ENCODE measurements at regions not wholly inside any gene's neighbourhood (a gene's known extent, or its start where the extent isn't known, plus 50 kb on each side); places are given as distances from the start of the nearest gene placed in this dataset.

GRCh38 chr9:86469476-86470250 lies 115.5 kb upstream of the TUT7 start:
- H3K9me2 ChIP-seq (replicated peaks; ENCODE audit: control insufficient read depth, low read length), result no peaks in the 10 kb centered on the region
- H3F3A ChIP-seq (ENCODE audit: control insufficient read depth, insufficient read depth), result no peaks in the 10 kb centered on the region
- H3K36me3 ChIP-seq (ENCODE audit: control insufficient read depth, low read length), result no peaks in the 10 kb centered on the region
- H3K4me2 ChIP-seq (ENCODE audit: low read length), result no peak overlapping the region
- TF ChIP-seq EZH2phosphoT487 (IDR thresholded peaks at IDR 0.05; ENCODE audit: borderline replicate concordance, low read length) (no peak), CTCF (IDR thresholded peaks at IDR 0.05; ENCODE audit: low read depth, low read length, poor library complexity, severe bottlenecking) (no peak)
- H3K4me1 ChIP-seq (ENCODE audit: control insufficient read depth, low read length), result no peaks in the 10 kb centered on the region
- no peak overlapping the region for H3K4me3 ChIP-seq (ENCODE audit: low read length)
- H3K9me3 ChIP-seq (ENCODE audit: control insufficient read depth, insufficient read depth, low read length), result no peaks in the 10 kb centered on the region
- no peak overlapping the region for H3K27ac ChIP-seq (ENCODE audit: low read depth, low read length)
- no peaks in the 10 kb centered on the region for H3K79me2 ChIP-seq (ENCODE audit: control insufficient read depth, low read length)
- H4K20me1 ChIP-seq (ENCODE audit: control insufficient read depth, insufficient read depth, low read depth, low read length), result no peaks in the 10 kb centered on the region
- no peaks in the 10 kb centered on the region for H3K27me3 ChIP-seq (ENCODE audit: control insufficient read depth, low read length)

GRCh38 chr9:86464242-86464641 lies 110.0 kb upstream of the TUT7 start:
- no peak overlapping the region for H3K4me3 ChIP-seq (ENCODE audit: low read length)

GRCh38 chr9:86460216-86461002 lies 106.2 kb upstream of the TUT7 start:
- H3K36me3 ChIP-seq (ENCODE audit: control insufficient read depth, low read length), result no peaks in the 10 kb centered on the region
- H3K4me1 ChIP-seq (ENCODE audit: control insufficient read depth, low read length), result no peaks in the 10 kb centered on the region
- H3K9me2 ChIP-seq (replicated peaks; ENCODE audit: control insufficient read depth, low read length), result no peaks in the 10 kb centered on the region
- H3F3A ChIP-seq (ENCODE audit: control insufficient read depth, insufficient read depth), result no peaks in the 10 kb centered on the region
- H4K20me1 ChIP-seq (ENCODE audit: control insufficient read depth, insufficient read depth, low read depth, low read length), result no peaks in the 10 kb centered on the region
- H3K27ac ChIP-seq (ENCODE audit: low read depth, low read length), result no peak overlapping the region
- H3K79me2 ChIP-seq (ENCODE audit: control insufficient read depth, low read length), result no peaks in the 10 kb centered on the region
- no peak for TF ChIP-seq EZH2phosphoT487 (IDR thresholded peaks at IDR 0.05; ENCODE audit: borderline replicate concordance, low read length)
- no peak for TF ChIP-seq CTCF (IDR thresholded peaks at IDR 0.05; ENCODE audit: low read depth, low read length, poor library complexity, severe bottlenecking)
- no peaks in the 10 kb centered on the region for H3K9me3 ChIP-seq (ENCODE audit: control insufficient read depth, insufficient read depth, low read length)
- no peak overlapping the region for H3K4me2 ChIP-seq (ENCODE audit: low read length)
- H3K4me3 ChIP-seq (ENCODE audit: low read length), result no peak overlapping the region
- H3K27me3 ChIP-seq (ENCODE audit: control insufficient read depth, low read length), result no peaks in the 10 kb centered on the region

More at GRCh38 chr9:86464242-86464641, 110.0 kb upstream of the TUT7 start:
- Histone ChIP-seq H3K27me3 (ENCODE audit: control insufficient read depth, low read length) (no peaks in the 10 kb centered on the region), H3F3A (ENCODE audit: control insufficient read depth, insufficient read depth) (no peaks in the 10 kb centered on the region), H3K27ac (ENCODE audit: low read depth, low read length) (no peak overlapping the region), H3K9me3 (ENCODE audit: control insufficient read depth, insufficient read depth, low read length) (no peaks in the 10 kb centered on the region), H3K36me3 (ENCODE audit: control insufficient read depth, low read length) (no peaks in the 10 kb centered on the region), H3K9me2 (replicated peaks; ENCODE audit: control insufficient read depth, low read length) (no peaks in the 10 kb centered on the region), H3K4me2 (ENCODE audit: low read length) (no peak overlapping the region), H4K20me1 (ENCODE audit: control insufficient read depth, insufficient read depth, low read depth, low read length) (no peaks in the 10 kb centered on the region), H3K4me1 (ENCODE audit: control insufficient read depth, low read length) (no peaks in the 10 kb centered on the region), H3K79me2 (ENCODE audit: control insufficient read depth, low read length) (no peaks in the 10 kb centered on the region)
- no peak for TF ChIP-seq EZH2phosphoT487 (IDR thresholded peaks at IDR 0.05; ENCODE audit: borderline replicate concordance, low read length)
- TF ChIP-seq CTCF (IDR thresholded peaks at IDR 0.05; ENCODE audit: low read depth, low read length, poor library complexity, severe bottlenecking), result no peak

Data from DOHH2 (cell line).